SH-SY5Y (cell line): ENCODE measurements at regions not wholly inside any gene's neighbourhood (a gene's known extent, or its start where the extent isn't known, plus 50 kb on each side); places are given as distances from the start of the nearest gene placed in this dataset.

ENCODE experiments used
- GATA2 ChIP-seq: IDR thresholded peaks from 2 replicates; pipeline ENCODE4 v1.6.1; 2011; ENCODE audit warnings: mild to moderate bottlenecking, low read depth, low read length
- GATA3 ChIP-seq: IDR thresholded peaks from 2 replicates; pipeline ENCODE4 v1.6.1; 2011; ENCODE audit warnings: low read depth, mild to moderate bottlenecking, low read length, moderate library complexity

- TF ChIP-seq GATA3 (no peak), GATA2 (no peak)
Measured at GRCh38 chr2:53051157-53051556, 716.4 kb upstream of the CHAC2 start.

GRCh38 chr2:53040536-53041229 is 726.9 kb upstream of the CHAC2 start:
- no peak for TF ChIP-seq GATA3
- no peak for TF ChIP-seq GATA2

- TF ChIP-seq GATA3 (no peak), GATA2 (no peak)
Measured at GRCh38 chr2:53036196-53036595, 731.4 kb upstream of the CHAC2 start.

GRCh38 chr2:53035153-53035552 is 732.5 kb upstream of the CHAC2 start:
- TF ChIP-seq GATA3 (no peak), GATA2 (no peak)

- no peak for TF ChIP-seq GATA3
- TF ChIP-seq GATA2: no peak
Measured at GRCh38 chr2:53033411-53033810, 734.2 kb upstream of the CHAC2 start.

GRCh38 chr2:53028746-53029423 is 738.7 kb upstream of the CHAC2 start:
- TF ChIP-seq GATA2: no peak
- TF ChIP-seq GATA3: no peak

- TF ChIP-seq GATA3 (no peak), GATA2 (no peak)
Measured at GRCh38 chr2:53028225-53028624, 739.4 kb upstream of the CHAC2 start.

- TF ChIP-seq GATA2: no peak
- TF ChIP-seq GATA3: no peak
Measured at GRCh38 chr2:53021828-53022227, 745.8 kb upstream of the CHAC2 start.

- TF ChIP-seq GATA2 (no peak), GATA3 (no peak)
Measured at GRCh38 chr2:53021292-53021691, 746.3 kb upstream of the CHAC2 start.

- no peak for TF ChIP-seq GATA2
- TF ChIP-seq GATA3: no peak
Measured at GRCh38 chr2:53018825-53019425, 748.7 kb upstream of the CHAC2 start.

- TF ChIP-seq GATA3 (no peak), GATA2 (no peak)
Measured at GRCh38 chr2:53006980-53007379, 760.6 kb upstream of the CHAC2 start.

- TF ChIP-seq GATA3: no peak
Measured at GRCh38 chr2:53004413-53004812, 763.2 kb upstream of the CHAC2 start.

GRCh38 chr2:52995424-52995823 is 772.2 kb upstream of the CHAC2 start:
- no peak for TF ChIP-seq GATA2
- no peak for TF ChIP-seq GATA3

GRCh38 chr2:52976143-52976949 is 791.3 kb upstream of the CHAC2 start:
- no peak for TF ChIP-seq GATA3
- no peak for TF ChIP-seq GATA2
